GM21515 (cell line): ENCODE measurements at regions not wholly inside any gene's neighbourhood (a gene's known extent, or its start where the extent isn't known, plus 50 kb on each side); places are given as distances from the start of the nearest gene placed in this dataset.
"Not testable (repeated sequence)": the region's sequence is repeated elsewhere in the genome, so short reads cannot be mapped to it uniquely, and the experiment has no call there.

Source experiments
- ATAC-seq: cut with Tn5 transposase; IDR thresholded peaks from one replicate; pipeline ENCODE4 v1.9.1; 2021; ENCODE audit not compliant: unreplicated experiment

GRCh38 chr2:76697439-76697838 is 824.7 kb downstream of the LRRTM4 start:
- ATAC-seq = not testable (repeated sequence)

- ATAC-seq = no peak
Measured at GRCh38 chr2:76692908-76693307, 829.3 kb downstream of the LRRTM4 start.

DNA sequence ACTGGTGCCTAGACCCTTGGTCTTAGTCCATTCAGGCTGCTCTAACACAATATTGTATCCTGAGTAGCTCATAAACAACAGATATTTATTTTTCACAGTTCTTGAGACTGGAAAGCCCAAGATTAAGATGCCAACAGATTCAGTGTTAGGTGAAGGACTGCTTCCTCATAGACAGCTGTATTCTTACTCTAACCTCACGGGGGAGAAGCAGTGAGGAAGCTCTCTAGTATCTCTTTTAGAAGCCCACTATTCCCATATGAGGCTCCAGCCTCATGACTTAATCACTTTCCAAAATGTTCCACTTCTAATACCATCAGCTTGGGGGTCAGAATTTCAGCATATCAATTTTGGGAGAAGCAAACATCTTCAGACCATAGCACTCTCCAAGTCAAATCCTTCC is 833.4 kb downstream of the LRRTM4 start:
- ATAC-seq = no peak

- ATAC-seq = no peak
Measured at GRCh38 chr2:76687923-76688322, 834.3 kb downstream of the LRRTM4 start.

DNA sequence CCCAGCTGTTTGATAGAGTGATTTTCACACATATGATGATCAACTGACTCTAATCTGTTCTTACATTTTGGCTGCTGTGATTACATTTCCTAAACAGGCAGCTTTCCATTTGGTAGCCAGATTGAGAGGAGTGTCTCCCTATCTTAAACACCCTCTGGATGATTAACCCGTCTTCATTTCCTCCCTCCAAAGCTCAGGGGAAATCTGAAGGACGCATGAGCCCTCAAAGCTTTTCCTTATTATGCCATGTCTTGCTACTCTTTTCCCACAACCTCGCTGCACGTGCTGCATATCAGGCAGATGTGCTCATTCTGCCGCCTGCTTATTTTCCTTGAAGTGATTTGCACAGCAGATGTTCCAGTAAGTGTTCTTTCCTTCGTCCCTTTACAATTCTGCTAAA is 837.4 kb downstream of the LRRTM4 start:
- no peak for ATAC-seq

- ATAC-seq = no peak
Measured at GRCh38 chr2:76679025-76679396, 843.2 kb downstream of the LRRTM4 start.

GRCh38 chr2:76678383-76679024 is 843.7 kb downstream of the LRRTM4 start:
- no peak for ATAC-seq

DNA sequence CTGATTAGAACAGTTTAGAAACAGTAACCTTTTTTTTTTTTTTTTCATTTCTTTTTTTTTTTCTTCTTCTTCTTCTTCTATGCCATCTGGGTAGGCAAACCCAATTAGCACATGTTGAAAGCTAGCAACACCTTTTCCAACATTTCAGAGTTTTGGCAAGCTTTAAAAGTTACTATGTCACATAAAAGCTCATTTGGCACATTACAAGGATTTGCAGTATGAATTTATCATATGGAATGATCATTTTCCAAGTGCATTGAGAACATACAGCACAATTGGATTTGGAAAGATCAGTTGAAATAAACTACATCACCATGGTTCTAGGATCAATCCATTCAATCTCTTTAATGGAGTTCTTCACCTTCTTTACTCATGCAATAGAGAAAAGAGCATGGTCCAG is 847.0 kb downstream of the LRRTM4 start:
- ATAC-seq = no peak

DNA sequence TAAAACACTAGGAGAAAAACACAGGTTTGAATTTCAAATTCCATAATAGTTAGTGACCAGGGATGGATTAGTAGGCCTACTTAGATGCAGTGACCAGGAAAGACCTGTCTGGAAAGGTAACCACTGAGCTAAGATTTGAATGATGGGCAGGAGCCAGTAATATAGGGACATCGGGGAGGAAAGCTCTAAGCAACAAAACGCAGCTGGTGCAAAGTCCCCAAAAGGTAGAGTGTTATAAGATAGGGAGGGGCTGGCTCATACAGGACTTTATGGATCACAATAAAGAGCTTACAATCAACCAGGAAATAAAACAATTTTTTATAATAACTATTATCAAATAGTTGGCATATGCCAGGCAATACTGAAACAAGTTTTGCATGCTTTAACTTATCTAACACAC is 849.4 kb downstream of the LRRTM4 start:
- ATAC-seq = no peak

- no peak for ATAC-seq
Measured at GRCh38 chr2:76669966-76670465, 852.2 kb downstream of the LRRTM4 start.

- no peak for ATAC-seq
Measured at GRCh38 chr2:76668279-76668678, 853.9 kb downstream of the LRRTM4 start.

- ATAC-seq = no peak
Measured at GRCh38 chr2:76667821-76668271, 854.3 kb downstream of the LRRTM4 start.

DNA sequence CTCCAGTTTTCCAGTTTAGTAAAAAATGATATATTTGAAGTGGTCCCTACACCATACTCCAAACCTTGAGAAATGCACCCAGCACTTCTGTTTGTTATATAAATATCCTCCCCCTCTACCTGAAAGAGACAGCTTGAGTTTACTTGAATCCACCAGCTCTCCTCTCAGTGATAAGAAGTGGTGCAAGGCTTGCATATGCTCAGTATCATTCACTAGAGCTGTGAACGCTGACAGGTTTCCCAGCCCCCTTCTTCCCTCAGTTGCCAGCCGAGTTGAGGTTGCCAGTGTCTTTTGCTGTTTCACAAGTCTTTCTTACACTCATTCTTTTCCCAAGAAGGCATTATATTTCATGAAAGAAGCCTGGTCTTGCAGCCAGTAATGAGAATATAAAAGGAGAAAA is 880.0 kb downstream of the LRRTM4 start:
- ATAC-seq = no peak

DNA sequence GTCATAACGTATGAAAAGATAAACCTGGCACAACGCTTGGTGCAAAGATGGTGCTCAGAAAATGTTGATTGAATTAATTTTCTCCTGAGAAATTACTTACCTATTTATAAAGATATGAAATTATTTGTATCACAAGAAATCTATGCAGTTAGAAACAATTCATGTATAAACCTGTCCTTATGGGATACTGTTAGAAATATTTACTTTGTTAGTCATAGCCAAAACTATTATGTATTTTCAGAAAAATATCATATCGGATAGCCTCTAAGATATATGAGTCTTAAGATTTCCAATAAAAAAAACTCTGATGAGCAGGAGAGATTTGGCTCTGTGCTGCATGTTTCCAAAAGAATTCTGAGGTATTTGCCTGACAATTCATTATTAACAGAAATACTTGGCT is 880.7 kb downstream of the LRRTM4 start:
- ATAC-seq = no peak

GRCh38 chr2:76640905-76641304 is 881.3 kb downstream of the LRRTM4 start:
- no peak for ATAC-seq

- ATAC-seq = no peak
Measured at GRCh38 chr2:76639171-76639680, 883.0 kb downstream of the LRRTM4 start.

GRCh38 chr2:76633276-76633921 is 888.8 kb downstream of the LRRTM4 start:
- no peak for ATAC-seq

- ATAC-seq = no peak
Measured at GRCh38 chr2:76625101-76625500, 897.1 kb downstream of the LRRTM4 start.

DNA sequence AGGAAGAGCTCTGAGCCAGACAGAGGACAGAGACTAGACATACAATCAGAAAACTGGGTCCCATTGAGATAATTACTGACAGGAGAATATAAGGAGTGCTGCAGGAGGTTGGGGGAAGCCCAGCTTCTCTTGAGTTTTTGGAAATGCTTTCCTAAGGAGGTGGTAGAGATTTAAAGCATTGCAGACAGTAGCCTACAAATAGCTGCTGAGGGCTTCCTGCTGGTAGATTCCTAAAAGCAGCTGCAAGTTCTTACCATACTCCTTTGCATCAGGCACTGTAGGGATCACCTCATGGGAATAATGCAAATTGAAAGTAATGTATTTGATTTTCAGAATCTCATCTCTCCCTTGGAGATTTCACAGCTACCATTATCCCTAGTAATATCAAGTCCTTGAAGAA is 902.6 kb upstream of the GCFC2 start:
- ATAC-seq = no peak

- no peak for ATAC-seq
Measured at GRCh38 chr2:76612764-76613163, 902.0 kb upstream of the GCFC2 start.

DNA sequence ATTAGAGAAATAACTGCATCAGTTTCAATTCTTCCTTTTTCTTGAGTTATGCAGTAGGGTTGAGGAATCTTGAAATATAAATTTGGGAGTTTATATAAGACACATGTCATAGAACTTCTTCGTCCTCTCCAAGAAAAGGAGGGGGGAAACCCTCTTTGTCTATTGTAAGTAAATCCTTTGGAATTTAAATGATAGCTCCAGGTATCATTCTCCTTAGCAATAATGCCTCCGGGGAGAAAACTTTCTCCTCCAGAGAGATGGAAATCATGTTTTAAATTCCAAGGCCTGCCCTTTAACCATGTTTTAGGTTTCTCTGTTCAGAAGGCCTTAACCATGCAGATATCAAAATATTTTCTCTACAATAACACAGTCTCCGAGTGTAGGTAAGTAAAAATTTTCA is 899.7 kb upstream of the GCFC2 start:
- ATAC-seq = no peak

- peak; percentile 100 for ATAC-seq
Measured at GRCh38 chr2:76599732-76600368, 889.1 kb upstream of the GCFC2 start.
